CD4-positive, alpha-beta T cell (primary cell): ENCODE measurements at regions not wholly inside any gene's neighbourhood (a gene's known extent, or its start where the extent isn't known, plus 50 kb on each side); places are given as distances from the start of the nearest gene placed in this dataset.

Experiments
- ATAC-seq: fragments of 200-7000 bp; cut with Tn5 transposase; one replicate; pipeline ENCODE4 v1.10.0; 2022; ENCODE audit warnings: mild to moderate bottlenecking; ENCODE audit not compliant: poor library complexity
- CTCF ChIA-PET: fragments of 350-600 bp; sonication (Branson Sonifier 250); formaldehyde crosslinking; loops from one replicate; lab custom pipeline; 2021; ENCODE audit warnings: antibody characterized with exemption, inconsistent platforms; lab: Charles Lee
- POLR2A ChIA-PET: fragments of 350-600 bp; sonication (Branson Sonifier 250); formaldehyde crosslinking; loops from one replicate; lab custom pipeline; 2021; ENCODE audit warnings: antibody characterized with exemption, inconsistent platforms; lab: Charles Lee
- DNase-seq, 14 experiments: peaks; one replicate each; pipeline ENCODE4 v3.0.0-alpha.2; 2013 to 2020; ENCODE audit warnings: mixed read lengths in 2 of 14
- H3K27ac ChIP-seq, 2 donors: one replicate each; pipeline versions ENCODE4 v1.5.1 to v1.7.0; 2013; ENCODE audit warnings: low read length in 2 of 2, low read depth in 1 of 2, mild to moderate bottlenecking in 1 of 2
- H3K27me3 ChIP-seq, 2 experiments: 1 replicate in 1 of 2; 2 replicates in 1 of 2; pipeline versions ENCODE4 v1.6.1 to v1.7.0; 2013; ENCODE audit warnings: low read length in 2 of 2, control low read depth in 1 of 2, mild to moderate bottlenecking in 1 of 2, moderate library complexity in 1 of 2; ENCODE audit not compliant: insufficient read depth in 2 of 2, control insufficient read depth in 1 of 2
- H3K36me3 ChIP-seq: one replicate; pipeline ENCODE4 v1.6.1; 2013; ENCODE audit warnings: low read length, control low read depth; ENCODE audit not compliant: insufficient read depth
- H3K4me1 ChIP-seq: one replicate; pipeline ENCODE4 v1.6.1; 2013; ENCODE audit warnings: low read length, control low read depth; ENCODE audit not compliant: insufficient read depth
- H3K4me3 ChIP-seq: one replicate; pipeline ENCODE4 v1.5.1; 2013; ENCODE audit warnings: mild to moderate bottlenecking, low read length, moderate library complexity
- H3K9me3 ChIP-seq, 2 experiments: 1 replicate in 1 of 2; 2 replicates in 1 of 2; pipeline versions ENCODE4 v1.6.1 to v1.7.0; 2013; ENCODE audit warnings: low read length in 2 of 2, mild to moderate bottlenecking in 2 of 2, control low read depth in 1 of 2, moderate library complexity in 1 of 2; ENCODE audit not compliant: control insufficient read depth in 1 of 2, insufficient read depth in 1 of 2
- H3K27ac Mint-ChIP-seq: one replicate; pipeline ENCODE4 v1.8.0; 2020; ENCODE audit warnings: mixed read lengths
- H3K27me3 Mint-ChIP-seq: one replicate; pipeline ENCODE4 v1.8.0; 2021; ENCODE audit warnings: mixed read lengths
- H3K36me3 Mint-ChIP-seq: one replicate; pipeline ENCODE4 v1.8.0; 2021; ENCODE audit warnings: low read depth, mixed read lengths
- H3K4me1 Mint-ChIP-seq: one replicate; pipeline ENCODE4 v1.8.0; 2021; ENCODE audit warnings: low read depth, mixed read lengths
- H3K4me3 Mint-ChIP-seq: one replicate; pipeline ENCODE4 v1.8.0; 2020; ENCODE audit warnings: mild to moderate bottlenecking, mixed read lengths
- H3K9me3 Mint-ChIP-seq: one replicate; pipeline ENCODE4 v1.8.0; 2020; ENCODE audit warnings: mixed read lengths
- CTCF ChIP-seq: fragments of 200-600 bp; IDR thresholded peaks from one replicate; pipeline ENCODE4 v1.8.0; 2022; ENCODE audit warnings: antibody characterized with exemption, mild to moderate bottlenecking
- intact Hi-C, 2 experiments: fragments of 100-400 bp; cut with DNase I in 1 of 2; cut with micrococcal nuclease in 1 of 2; formaldehyde crosslinking; loops; one replicate each; pipeline versions ENCODE4 v1.15.1 to v1.9.0; 2023 to 2025; cut with DNase I, micrococcal nuclease

DNA sequence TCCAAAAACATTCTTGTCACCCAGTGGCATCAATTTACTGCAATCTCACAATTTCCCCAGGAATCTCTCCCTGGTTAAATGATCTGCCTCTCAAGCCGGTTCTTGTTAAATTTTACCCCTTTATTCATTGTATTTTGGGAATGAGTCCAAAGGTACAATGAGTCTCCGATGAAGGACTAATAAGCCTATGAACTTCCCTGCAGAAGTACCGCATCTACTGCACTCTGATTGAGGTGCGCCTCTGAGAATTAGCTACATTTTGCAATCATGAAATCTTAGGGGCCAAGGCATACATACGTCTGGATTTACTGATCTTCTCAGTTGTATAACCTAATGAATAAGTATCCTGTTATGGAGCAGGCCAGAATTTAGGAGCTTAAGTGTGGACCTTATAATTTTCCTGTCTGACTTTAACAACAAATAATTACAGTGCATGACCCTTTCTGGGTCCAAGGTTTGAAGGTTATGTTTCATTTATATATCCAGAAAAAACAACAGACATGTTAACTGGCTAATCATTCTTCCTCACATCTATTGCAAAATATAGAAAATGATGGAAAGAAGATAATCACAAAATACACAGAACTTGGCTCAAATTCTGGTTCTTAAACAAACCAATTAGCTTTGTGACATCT, 261.8 kb upstream of the NRXN1 start:
- TF ChIP-seq CTCF = no peak
- H3K27ac Mint-ChIP-seq = no peak overlapping the region

GRCh38 chr2:51291762-51292551, 260.0 kb upstream of the NRXN1 start:
- ChIA-PET POLR2A (no interaction called here), CTCF (no interaction called here)
- no peaks in the 10 kb centered on the region for H3K9me3 ChIP-seq
- H3K4me1 Mint-ChIP-seq = no peaks in the 10 kb centered on the region
- H3K4me1 ChIP-seq = no peaks in the 10 kb centered on the region
- H3K9me3 Mint-ChIP-seq = peaks cover 7% of the 10 kb centered on the region
- no peaks in the 10 kb centered on the region for H3K36me3 Mint-ChIP-seq
- intact Hi-C loops = no loop called here
- no peak for TF ChIP-seq CTCF
- no peak overlapping the region for H3K4me3 ChIP-seq
- no peaks in the 10 kb centered on the region for H3K27me3 ChIP-seq
- no peak for DNase-seq
- no peak overlapping the region for H3K4me3 Mint-ChIP-seq
- no peak for ATAC-seq
- H3K27ac ChIP-seq = no peak overlapping the region
- H3K27me3 Mint-ChIP-seq = no peaks in the 10 kb centered on the region
- H3K27ac Mint-ChIP-seq = no peak overlapping the region
- H3K36me3 ChIP-seq = no peaks in the 10 kb centered on the region

More for the DNA sequence above, 261.8 kb upstream of the NRXN1 start:
- CTCF ChIA-PET = no interaction called here
- Histone ChIP-seq H3K4me1 (no peaks in the 10 kb centered on the region), H3K9me3 (no peaks in the 10 kb centered on the region), H3K27me3 (no peaks in the 10 kb centered on the region), H3K4me3 (no peak overlapping the region), H3K36me3 (no peaks in the 10 kb centered on the region), H3K27ac (no peak overlapping the region)
- no peaks in the 10 kb centered on the region for H3K36me3 Mint-ChIP-seq
- no peaks in the 10 kb centered on the region for H3K27me3 Mint-ChIP-seq
- H3K4me3 Mint-ChIP-seq = no peak overlapping the region
- DNase-seq (no peak), ATAC-seq (no peak)
- peaks cover 5% of the 10 kb centered on the region for H3K9me3 Mint-ChIP-seq
- POLR2A ChIA-PET = no interaction called here
- no peaks in the 10 kb centered on the region for H3K4me1 Mint-ChIP-seq
- intact Hi-C loops = no loop called here

DNA sequence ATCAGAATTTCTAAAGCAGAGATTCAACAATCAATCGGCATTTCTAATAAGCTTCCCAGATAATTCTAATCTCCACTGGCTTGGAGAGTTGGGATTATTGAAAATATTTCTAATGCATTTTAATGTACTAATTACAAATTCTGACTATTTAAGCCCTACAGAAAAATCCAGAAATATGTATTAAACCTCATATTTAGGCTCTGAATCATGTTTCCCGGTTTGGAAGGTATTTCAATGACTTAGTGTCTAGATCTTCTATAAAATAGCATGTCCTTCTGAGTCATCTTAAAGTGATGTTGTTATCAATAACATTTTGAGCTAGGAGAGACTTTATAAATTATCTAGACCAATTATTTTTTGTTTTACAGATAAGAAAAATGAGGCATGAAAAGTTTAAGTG, 258.8 kb upstream of the NRXN1 start:
- H3K27me3 Mint-ChIP-seq = no peaks in the 10 kb centered on the region
- intact Hi-C loops = no loop called here
- no peaks in the 10 kb centered on the region for H3K9me3 ChIP-seq
- no peak overlapping the region for H3K27ac Mint-ChIP-seq
- CTCF ChIA-PET = no interaction called here
- H3K27me3 ChIP-seq = no peaks in the 10 kb centered on the region
- no peak overlapping the region for H3K4me3 Mint-ChIP-seq
- no peaks in the 10 kb centered on the region for H3K4me1 Mint-ChIP-seq
- ATAC-seq (no peak), DNase-seq (no peak)
- POLR2A ChIA-PET = no interaction called here
- no peaks in the 10 kb centered on the region for H3K36me3 ChIP-seq
- H3K4me1 ChIP-seq = no peaks in the 10 kb centered on the region
- H3K4me3 ChIP-seq = no peak overlapping the region
- no peak for TF ChIP-seq CTCF
- H3K9me3 Mint-ChIP-seq = peaks cover 7% of the 10 kb centered on the region
- no peak overlapping the region for H3K27ac ChIP-seq
- no peaks in the 10 kb centered on the region for H3K36me3 Mint-ChIP-seq
